HL-60 (cell line): ENCODE measurements at regions not wholly inside any gene's neighbourhood (a gene's known extent, or its start where the extent isn't known, plus 50 kb on each side); places are given as distances from the start of the nearest gene placed in this dataset.

Experiments used
- DNase-seq, 2 experiments: peaks; one replicate each; pipeline ENCODE4 v3.0.0-alpha.2; 2010 to 2020; ENCODE audit warnings: low read depth in 1 of 2, low spot score in 1 of 2
- H3K27ac ChIP-seq: fragments of 250-450 bp; sonication (Bioruptor Pico); replicated peaks from 2 replicates; pipeline ENCODE4 v1.5.1; 2020; ENCODE audit warnings: mild to moderate bottlenecking, moderate library complexity
- H3K27me3 ChIP-seq: fragments of 250-450 bp; sonication (Bioruptor Pico); 2 replicates; pipeline ENCODE4 v1.5.1; 2021; ENCODE audit warnings: mild to moderate bottlenecking, moderate library complexity; ENCODE audit not compliant: insufficient read depth, poor library complexity, severe bottlenecking
- H3K4me3 ChIP-seq: replicated peaks from 2 replicates; pipeline ENCODE4 v1.5.1; 2011; ENCODE audit warnings: mild to moderate bottlenecking, control low read depth, low read length; ENCODE audit not compliant: insufficient read depth
- GABPA ChIP-seq: IDR thresholded peaks from 2 replicates; pipeline ENCODE4 v1.6.1; 2012; ENCODE audit warnings: low read depth
- POLR2AphosphoS5 ChIP-seq: IDR thresholded peaks from 2 replicates; pipeline ENCODE4 v1.6.1; 2012; ENCODE audit warnings: low read depth
- SPI1 ChIP-seq: IDR thresholded peaks from 2 replicates; pipeline ENCODE4 v1.6.1; 2012; ENCODE audit warnings: low read depth, mild to moderate bottlenecking, borderline replicate concordance
- TF ChIP-seq, protein P1 (sequence below): IDR thresholded peaks from 2 replicates; pipeline ENCODE4 v1.6.1; 2012; ENCODE audit warnings: low read depth; ENCODE audit not compliant: insufficient replicate concordance
- TF ChIP-seq, protein P2 (sequence below): IDR thresholded peaks from one replicate; pipeline ENCODE4 v1.5.1; 2011; ENCODE audit warnings: low read length, control low read depth, inconsistent platforms; ENCODE audit not compliant: insufficient read depth

DNA sequence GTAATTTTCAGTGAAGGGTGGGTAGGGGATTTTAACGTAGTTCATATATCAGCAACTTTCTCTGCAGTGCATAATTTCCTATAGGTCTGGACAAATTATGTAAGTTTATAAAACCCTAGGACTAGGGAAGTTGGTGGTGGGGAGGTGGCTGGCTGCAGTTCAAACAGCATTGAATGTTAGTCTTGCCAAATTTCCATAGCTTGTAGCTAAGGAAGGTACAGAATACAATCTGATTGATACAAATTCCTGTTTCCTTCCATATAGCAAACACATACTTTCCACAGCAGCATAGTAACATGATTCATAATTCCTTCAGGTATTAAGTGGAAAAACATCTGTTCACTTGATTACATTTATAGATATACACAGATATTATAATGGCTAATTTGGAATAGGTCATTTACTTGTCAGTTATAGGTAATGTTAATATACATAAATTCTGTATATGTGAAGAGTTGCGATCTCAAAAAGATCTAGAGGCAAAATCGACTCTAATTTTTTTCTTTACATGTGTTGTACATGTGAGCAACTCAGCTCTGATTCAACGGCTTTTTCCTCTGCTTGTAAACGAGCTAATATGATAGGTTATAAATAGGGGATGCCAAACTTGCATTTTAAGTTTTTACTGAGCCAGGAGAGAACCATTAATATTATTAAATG lies 233.4 kb upstream of the CSNK1A1L start:
- Histone ChIP-seq H3K27me3 (no peaks in the 10 kb centered on the region), H3K27ac (no peak overlapping the region), H3K4me3 (no peak overlapping the region)
- no peak for TF ChIP-seq SPI1
- TF ChIP-seq, protein P1, sequence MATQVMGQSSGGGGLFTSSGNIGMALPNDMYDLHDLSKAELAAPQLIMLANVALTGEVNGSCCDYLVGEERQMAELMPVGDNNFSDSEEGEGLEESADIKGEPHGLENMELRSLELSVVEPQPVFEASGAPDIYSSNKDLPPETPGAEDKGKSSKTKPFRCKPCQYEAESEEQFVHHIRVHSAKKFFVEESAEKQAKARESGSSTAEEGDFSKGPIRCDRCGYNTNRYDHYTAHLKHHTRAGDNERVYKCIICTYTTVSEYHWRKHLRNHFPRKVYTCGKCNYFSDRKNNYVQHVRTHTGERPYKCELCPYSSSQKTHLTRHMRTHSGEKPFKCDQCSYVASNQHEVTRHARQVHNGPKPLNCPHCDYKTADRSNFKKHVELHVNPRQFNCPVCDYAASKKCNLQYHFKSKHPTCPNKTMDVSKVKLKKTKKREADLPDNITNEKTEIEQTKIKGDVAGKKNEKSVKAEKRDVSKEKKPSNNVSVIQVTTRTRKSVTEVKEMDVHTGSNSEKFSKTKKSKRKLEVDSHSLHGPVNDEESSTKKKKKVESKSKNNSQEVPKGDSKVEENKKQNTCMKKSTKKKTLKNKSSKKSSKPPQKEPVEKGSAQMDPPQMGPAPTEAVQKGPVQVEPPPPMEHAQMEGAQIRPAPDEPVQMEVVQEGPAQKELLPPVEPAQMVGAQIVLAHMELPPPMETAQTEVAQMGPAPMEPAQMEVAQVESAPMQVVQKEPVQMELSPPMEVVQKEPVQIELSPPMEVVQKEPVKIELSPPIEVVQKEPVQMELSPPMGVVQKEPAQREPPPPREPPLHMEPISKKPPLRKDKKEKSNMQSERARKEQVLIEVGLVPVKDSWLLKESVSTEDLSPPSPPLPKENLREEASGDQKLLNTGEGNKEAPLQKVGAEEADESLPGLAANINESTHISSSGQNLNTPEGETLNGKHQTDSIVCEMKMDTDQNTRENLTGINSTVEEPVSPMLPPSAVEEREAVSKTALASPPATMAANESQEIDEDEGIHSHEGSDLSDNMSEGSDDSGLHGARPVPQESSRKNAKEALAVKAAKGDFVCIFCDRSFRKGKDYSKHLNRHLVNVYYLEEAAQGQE, result no peak
- DNase-seq, result no peak

- H3K4me3 ChIP-seq, result no peak overlapping the region
- TF ChIP-seq, protein P1, result no peak
- no peak for TF ChIP-seq SPI1
- TF ChIP-seq POLR2AphosphoS5, result no peak
- TF ChIP-seq, protein P2, sequence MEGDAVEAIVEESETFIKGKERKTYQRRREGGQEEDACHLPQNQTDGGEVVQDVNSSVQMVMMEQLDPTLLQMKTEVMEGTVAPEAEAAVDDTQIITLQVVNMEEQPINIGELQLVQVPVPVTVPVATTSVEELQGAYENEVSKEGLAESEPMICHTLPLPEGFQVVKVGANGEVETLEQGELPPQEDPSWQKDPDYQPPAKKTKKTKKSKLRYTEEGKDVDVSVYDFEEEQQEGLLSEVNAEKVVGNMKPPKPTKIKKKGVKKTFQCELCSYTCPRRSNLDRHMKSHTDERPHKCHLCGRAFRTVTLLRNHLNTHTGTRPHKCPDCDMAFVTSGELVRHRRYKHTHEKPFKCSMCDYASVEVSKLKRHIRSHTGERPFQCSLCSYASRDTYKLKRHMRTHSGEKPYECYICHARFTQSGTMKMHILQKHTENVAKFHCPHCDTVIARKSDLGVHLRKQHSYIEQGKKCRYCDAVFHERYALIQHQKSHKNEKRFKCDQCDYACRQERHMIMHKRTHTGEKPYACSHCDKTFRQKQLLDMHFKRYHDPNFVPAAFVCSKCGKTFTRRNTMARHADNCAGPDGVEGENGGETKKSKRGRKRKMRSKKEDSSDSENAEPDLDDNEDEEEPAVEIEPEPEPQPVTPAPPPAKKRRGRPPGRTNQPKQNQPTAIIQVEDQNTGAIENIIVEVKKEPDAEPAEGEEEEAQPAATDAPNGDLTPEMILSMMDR, result no peak
- no peak for DNase-seq
- no peak overlapping the region for H3K27ac ChIP-seq
- H3K27me3 ChIP-seq, result no peaks in the 10 kb centered on the region
Measured at GRCh38 chr13:37326334-37326733, 220.9 kb upstream of the CSNK1A1L start.

GRCh38 chr13:37319031-37319443 lies 213.6 kb upstream of the CSNK1A1L start:
- no peak for DNase-seq
- Histone ChIP-seq H3K27ac (no peak overlapping the region), H3K27me3 (no peaks in the 10 kb centered on the region), H3K4me3 (no peak overlapping the region)
- TF ChIP-seq POLR2AphosphoS5, result no peak

DNA sequence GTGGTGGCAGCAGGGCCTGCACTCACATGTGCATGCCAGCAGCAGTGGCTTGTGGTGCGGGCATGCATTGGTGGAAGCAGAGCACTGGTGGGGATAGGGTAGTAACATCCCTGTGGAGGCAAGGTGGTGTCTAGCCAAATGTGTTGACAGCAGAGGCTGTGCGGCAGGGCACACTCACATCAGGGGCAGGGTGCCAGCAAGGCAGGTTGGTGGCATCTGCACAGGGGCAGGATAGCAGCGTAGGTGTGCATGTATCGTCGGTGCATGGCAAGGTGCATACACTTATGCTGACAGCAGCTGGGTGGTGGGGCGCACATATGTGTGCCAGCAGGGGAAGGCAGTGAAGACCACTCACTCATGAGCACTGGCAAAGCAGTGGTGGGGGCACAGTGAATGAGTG lies 211.5 kb upstream of the CSNK1A1L start:
- DNase-seq, result no peak
- no peak overlapping the region for H3K27ac ChIP-seq
- no peaks in the 10 kb centered on the region for H3K27me3 ChIP-seq
- TF ChIP-seq, protein P2, result no peak
- TF ChIP-seq GABPA, result no peak
- TF ChIP-seq, protein P1, result no peak
- TF ChIP-seq SPI1, result no peak
- TF ChIP-seq POLR2AphosphoS5, result no peak
- no peak overlapping the region for H3K4me3 ChIP-seq
